HCT116 (cell line): ENCODE measurements at regions not wholly inside any gene's neighbourhood (a gene's known extent, or its start where the extent isn't known, plus 50 kb on each side); places are given as distances from the start of the nearest gene placed in this dataset.

Source experiments
- CEBPB ChIP-seq: IDR thresholded peaks from 2 replicates; pipeline ENCODE4 v1.6.1; 2012; ENCODE audit warnings: low read depth
- CTCF ChIP-seq, 3 experiments: fragments of 200-600 bp in 1 of 3; sonication (generic) in 1 of 3; IDR thresholded peaks in 2 of 3; conservative IDR thresholded peaks in 1 of 3; 2 replicates each; pipeline ENCODE4 v1.5.1; 2012 to 2017; ENCODE audit warnings: low read depth in 2 of 3, low read length in 2 of 3, antibody characterized with exemption in 1 of 3, borderline replicate concordance in 1 of 3, control low read depth in 1 of 3, mild to moderate bottlenecking in 1 of 3, mixed read lengths in 1 of 3, mixed run types in 1 of 3, moderate library complexity in 1 of 3; ENCODE audit not compliant: insufficient read depth in 1 of 3
- EGR1 ChIP-seq: IDR thresholded peaks from 2 replicates; pipeline ENCODE4 v1.6.1; 2012; ENCODE audit warnings: low read depth
- EZH2 ChIP-seq: fragments of 200-600 bp; sonication (generic); IDR thresholded peaks from 2 replicates; pipeline ENCODE4 v1.6.1; 2017; ENCODE audit warnings: antibody characterized with exemption, mixed run types
- JUND ChIP-seq: IDR thresholded peaks from 2 replicates; pipeline ENCODE4 v1.6.1; 2012
- MAX ChIP-seq: IDR thresholded peaks from 2 replicates; pipeline ENCODE4 v1.6.1; 2012
- POLR2A ChIP-seq: IDR thresholded peaks from 2 replicates; pipeline ENCODE4 v1.7.0; 2011; ENCODE audit warnings: borderline replicate concordance; ENCODE audit not compliant: insufficient read depth, insufficient read length; ENCODE audit errors: extremely low read depth
- RAD21 ChIP-seq: IDR thresholded peaks from 2 replicates; pipeline ENCODE4 v1.6.1; 2012; ENCODE audit warnings: low read depth, mild to moderate bottlenecking
- REST ChIP-seq: IDR thresholded peaks from 2 replicates; pipeline ENCODE4 v1.6.1; 2012; ENCODE audit warnings: low read depth
- TCF7L2 ChIP-seq: IDR thresholded peaks from 2 replicates; pipeline ENCODE4 v1.7.0; 2011; ENCODE audit warnings: borderline replicate concordance, inconsistent platforms; ENCODE audit not compliant: insufficient read depth, insufficient read length; ENCODE audit errors: extremely low read depth
- YY1 ChIP-seq: IDR thresholded peaks from 2 replicates; pipeline ENCODE4 v1.6.1; 2011; ENCODE audit warnings: low read length, low read depth, moderate library complexity, mild to moderate bottlenecking; ENCODE audit not compliant: insufficient replicate concordance; ENCODE audit errors: extremely low read depth

- no peak for TF ChIP-seq MAX
- TF ChIP-seq CTCF (IDR thresholded peaks at IDR 0.05 in 2 of 3, conservative IDR thresholded peaks at IDR 0.05 in 1 of 3; ENCODE audit: borderline replicate concordance in 1 of 3, insufficient read depth in 1 of 3, low read depth in 2 of 3, low read length in 2 of 3) = no peak
- no peak for TF ChIP-seq CEBPB
- TF ChIP-seq POLR2A = no peak
- no peak for TF ChIP-seq TCF7L2
- no peak for TF ChIP-seq EGR1
- TF ChIP-seq YY1 = no peak
- no peak for TF ChIP-seq RAD21
- no peak for TF ChIP-seq JUND
- no peak for TF ChIP-seq EZH2
- no peak for TF ChIP-seq REST
These were observed 116.0 kb downstream of the TENT4A start for GRCh38 chr5:6829150-6829784.
